ENCODE measurements at regions not wholly inside any gene's neighbourhood (a gene's known extent, or its start where the extent isn't known, plus 50 kb on each side); places are given as distances from the start of the nearest gene placed in this dataset.

DNA sequence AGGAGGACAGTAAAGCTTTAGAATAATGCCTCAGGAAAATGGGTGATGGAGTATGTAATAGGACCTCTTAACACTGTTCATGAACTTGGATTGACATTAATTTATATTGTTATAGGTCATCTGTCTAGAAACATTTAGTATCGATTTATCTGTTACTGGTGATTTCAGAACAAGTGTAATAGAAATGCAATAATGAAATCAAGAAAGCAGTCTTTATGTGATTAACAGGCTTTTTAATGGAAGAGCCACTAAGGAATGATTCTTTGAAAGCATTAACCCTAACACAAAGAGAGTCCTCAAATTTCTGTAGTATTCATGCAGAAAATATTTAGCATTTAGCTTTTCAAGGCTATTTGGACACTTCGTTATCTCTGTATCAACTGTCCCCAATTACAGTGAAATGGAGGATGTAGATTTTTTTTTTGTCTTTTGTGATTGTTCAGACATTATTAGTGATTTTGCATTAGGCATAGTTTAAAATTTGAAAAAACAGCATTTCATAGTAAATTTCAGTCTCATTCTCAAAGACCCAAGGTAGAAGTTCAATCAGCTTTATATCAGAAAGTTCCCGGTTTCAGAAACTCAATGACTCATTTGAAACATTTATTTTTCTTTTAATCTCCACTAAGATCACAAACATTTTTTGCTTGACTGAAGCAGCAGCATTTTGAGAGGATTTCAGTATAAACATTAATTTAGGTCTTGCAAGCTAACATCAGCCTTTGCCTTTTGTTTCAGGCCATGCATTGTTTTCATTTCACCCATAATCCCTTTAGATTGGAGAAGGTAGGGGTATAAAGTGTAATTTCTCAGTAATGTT lies 56.3 kb downstream of the AGTR2 start:
- DNase-seq (ENCODE audit: low spot score in 2 of 2): no peak
- WGBS, 2 donors: 81 to 89% methylated on average over 3 of the region's 3 CpGs
- intact Hi-C loops (cut with DNase I; ENCODE audit: low total_unique reads): no loop called here
- no peak for TF ChIP-seq POLR2A (IDR thresholded peaks at IDR 0.05)
- TF ChIP-seq, protein P1, sequence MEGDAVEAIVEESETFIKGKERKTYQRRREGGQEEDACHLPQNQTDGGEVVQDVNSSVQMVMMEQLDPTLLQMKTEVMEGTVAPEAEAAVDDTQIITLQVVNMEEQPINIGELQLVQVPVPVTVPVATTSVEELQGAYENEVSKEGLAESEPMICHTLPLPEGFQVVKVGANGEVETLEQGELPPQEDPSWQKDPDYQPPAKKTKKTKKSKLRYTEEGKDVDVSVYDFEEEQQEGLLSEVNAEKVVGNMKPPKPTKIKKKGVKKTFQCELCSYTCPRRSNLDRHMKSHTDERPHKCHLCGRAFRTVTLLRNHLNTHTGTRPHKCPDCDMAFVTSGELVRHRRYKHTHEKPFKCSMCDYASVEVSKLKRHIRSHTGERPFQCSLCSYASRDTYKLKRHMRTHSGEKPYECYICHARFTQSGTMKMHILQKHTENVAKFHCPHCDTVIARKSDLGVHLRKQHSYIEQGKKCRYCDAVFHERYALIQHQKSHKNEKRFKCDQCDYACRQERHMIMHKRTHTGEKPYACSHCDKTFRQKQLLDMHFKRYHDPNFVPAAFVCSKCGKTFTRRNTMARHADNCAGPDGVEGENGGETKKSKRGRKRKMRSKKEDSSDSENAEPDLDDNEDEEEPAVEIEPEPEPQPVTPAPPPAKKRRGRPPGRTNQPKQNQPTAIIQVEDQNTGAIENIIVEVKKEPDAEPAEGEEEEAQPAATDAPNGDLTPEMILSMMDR (IDR thresholded peaks at IDR 0.05): no peak
- no peak overlapping the region for H3K4me3 ChIP-seq (ENCODE audit: low read depth, poor library complexity, severe bottlenecking)

DNA sequence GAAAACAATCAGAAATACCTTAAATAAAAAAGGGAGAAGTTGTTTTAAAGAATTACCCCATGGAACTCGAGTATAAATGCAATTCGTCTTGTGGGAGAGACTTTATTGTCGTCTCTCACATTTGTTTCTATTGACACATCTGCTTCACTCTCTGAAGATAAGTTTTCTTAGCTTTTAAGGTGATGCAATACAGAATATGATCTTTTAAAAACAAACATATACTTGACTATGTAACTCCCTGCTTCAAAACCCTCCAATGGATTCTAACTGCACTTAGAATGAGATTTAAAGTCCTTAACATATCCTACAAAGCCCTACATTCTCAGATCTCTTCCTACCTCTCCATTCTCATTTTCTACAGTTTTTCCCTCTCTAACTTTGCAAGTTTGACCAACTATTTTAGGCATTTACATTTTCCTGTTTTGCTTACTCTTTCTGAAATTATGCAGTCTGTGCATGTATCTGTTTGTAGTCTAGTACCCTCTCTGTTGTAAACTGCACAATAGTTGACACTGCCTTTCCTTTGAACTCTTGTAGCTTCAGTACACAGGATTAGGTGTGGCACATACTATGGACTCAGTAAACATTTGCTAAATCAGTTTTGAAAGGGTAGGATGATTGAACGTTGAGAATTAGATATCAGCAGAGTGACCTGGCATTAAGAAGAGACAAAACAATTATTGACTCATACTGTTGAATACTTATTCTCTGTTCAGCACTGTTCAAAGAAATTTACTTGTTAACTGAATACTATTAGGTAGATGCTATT lies 59.8 kb downstream of the AGTR2 start:
- intact Hi-C loops (cut with DNase I; ENCODE audit: low total_unique reads): no loop called here
- H3K4me3 ChIP-seq (ENCODE audit: low read depth, poor library complexity, severe bottlenecking): no peak overlapping the region
- no peak for TF ChIP-seq POLR2A (IDR thresholded peaks at IDR 0.05)
- TF ChIP-seq, protein P1 (IDR thresholded peaks at IDR 0.05): no peak
- 27 to 70% methylated on average over 4 of the region's 4 CpGs for WGBS, 2 donors
- DNase-seq (ENCODE audit: low spot score in 2 of 2): no peak

GRCh38 chrX:116232833-116233232 lies 62.3 kb downstream of the AGTR2 start:
- WGBS, 2 donors: 54 to 89% methylated on average over 3 of the region's 3 CpGs

GRCh38 chrX:116236666-116237065 lies 66.1 kb downstream of the AGTR2 start:
- TF ChIP-seq POLR2A (IDR thresholded peaks at IDR 0.05): no peak
- TF ChIP-seq, protein P1 (IDR thresholded peaks at IDR 0.05): no peak
- DNase-seq (ENCODE audit: low spot score in 2 of 2): no peak
- intact Hi-C loops (cut with DNase I; ENCODE audit: low total_unique reads): no loop called here
- no peak overlapping the region for H3K4me3 ChIP-seq (ENCODE audit: low read depth, poor library complexity, severe bottlenecking)

More at GRCh38 chrX:116232833-116233232, 62.3 kb downstream of the AGTR2 start:
- intact Hi-C loops (cut with DNase I; ENCODE audit: low total_unique reads): no loop called here
- no peak for DNase-seq (ENCODE audit: low spot score in 2 of 2)
- no peak for TF ChIP-seq POLR2A (IDR thresholded peaks at IDR 0.05)
- TF ChIP-seq, protein P1 (IDR thresholded peaks at IDR 0.05): no peak
- no peak overlapping the region for H3K4me3 ChIP-seq (ENCODE audit: low read depth, poor library complexity, severe bottlenecking)

DNA sequence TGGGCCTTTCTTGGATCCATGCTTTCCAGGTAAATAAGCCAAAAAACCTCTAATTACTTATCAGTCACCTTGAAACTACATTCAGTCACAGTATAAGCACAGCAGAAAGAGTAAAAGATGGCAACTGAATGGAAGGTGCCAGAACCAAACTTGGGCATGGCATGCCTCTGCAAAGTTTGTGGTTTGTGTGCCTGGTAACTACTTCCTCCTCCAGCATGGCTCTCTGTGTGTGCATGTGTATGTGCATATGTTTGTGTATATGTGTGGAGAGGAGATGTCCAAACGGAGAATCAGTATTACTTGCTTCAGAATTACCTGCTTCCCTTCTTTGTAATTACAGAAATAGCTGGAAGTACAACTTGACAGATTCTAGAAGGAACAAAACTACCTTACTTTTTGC lies 67.5 kb downstream of the AGTR2 start:
- TF ChIP-seq, protein P1 (IDR thresholded peaks at IDR 0.05): no peak
- TF ChIP-seq POLR2A (IDR thresholded peaks at IDR 0.05): no peak
- no peak for DNase-seq (ENCODE audit: low spot score in 2 of 2)
- intact Hi-C loops (cut with DNase I; ENCODE audit: low total_unique reads): no loop called here
- H3K4me3 ChIP-seq (ENCODE audit: low read depth, poor library complexity, severe bottlenecking): no peak overlapping the region
- WGBS, 2 donors: 32 to 75% methylated on average over 1 of the region's 1 CpG

Measured in lower leg skin (tissue), 4 donors.